H1 (cell line): ENCODE measurements at regions not wholly inside any gene's neighbourhood (a gene's known extent, or its start where the extent isn't known, plus 50 kb on each side); places are given as distances from the start of the nearest gene placed in this dataset.

Source experiments
- CTCF ChIA-PET: fragments of 300-600 bp; sonication (Branson Sonifier 250); formaldehyde crosslinking; loops from one replicate; lab custom pipeline; 2021; ENCODE audit not compliant: partially characterized antibody; lab: Charles Lee
- POLR2A ChIA-PET: fragments of 300-600 bp; sonication (Branson Sonifier 250); formaldehyde crosslinking; loops from one replicate; lab custom pipeline; 2021; ENCODE audit warnings: inconsistent platforms; ENCODE audit not compliant: partially characterized antibody; lab: Charles Lee
- DNase-seq, 2 experiments: peaks; one replicate each; pipeline versions ENCODE4 v3.0.0 to v3.0.0-alpha.2; 2010 to 2022; ENCODE audit warnings: low spot score in 2 of 2, low read depth in 1 of 2, mixed read lengths in 1 of 2
- FAIRE-seq: peaks from 2 replicates; lab custom pipeline; 2011; peaks lifted over from hg19 to GRCh38; lab: Jason Lieb, UNC
- H2AFZ ChIP-seq: 2 replicates; pipeline ENCODE4 v1.8.1; 2012; ENCODE audit warnings: low read length, inconsistent platforms
- H2AK5ac ChIP-seq: 2 replicates; pipeline ENCODE4 v1.6.1; 2013; ENCODE audit warnings: low read depth, low read length
- H2BK120ac ChIP-seq: replicated peaks from 2 replicates; pipeline ENCODE3; 2013; ENCODE audit warnings: low read depth, low read length, inconsistent platforms
- H2BK12ac ChIP-seq: 2 replicates; pipeline ENCODE4 v1.6.1; 2013; ENCODE audit warnings: low read depth, low read length
- H2BK15ac ChIP-seq: 2 replicates; pipeline ENCODE4 v1.6.1; 2013; ENCODE audit warnings: low read length
- H2BK20ac ChIP-seq: 2 replicates; pipeline ENCODE4 v1.6.1; 2013; ENCODE audit warnings: low read length
- H2BK5ac ChIP-seq: 2 replicates; pipeline ENCODE4 v1.6.1; 2013; ENCODE audit warnings: low read depth, low read length
- H3K14ac ChIP-seq: 2 replicates; pipeline ENCODE4 v1.6.1; 2013; ENCODE audit warnings: inconsistent platforms; ENCODE audit not compliant: insufficient read length
- H3K18ac ChIP-seq: 2 replicates; pipeline ENCODE4 v1.6.1; 2013; ENCODE audit warnings: low read length; ENCODE audit errors: extremely low read depth
- H3K23ac ChIP-seq: 2 replicates; pipeline ENCODE4 v1.6.1; 2013; ENCODE audit warnings: inconsistent platforms; ENCODE audit not compliant: insufficient read length
- H3K23me2 ChIP-seq: 2 replicates; pipeline ENCODE4 v1.6.1; 2013; ENCODE audit warnings: low read depth, low read length
- H3K27ac ChIP-seq: 2 replicates; pipeline ENCODE4 v1.6.1; 2011; ENCODE audit warnings: low read depth, low read length, inconsistent platforms
- H3K27me3 ChIP-seq, 4 experiments: replicated peaks in 1 of 4; 1 replicate in 1 of 4; 2 replicates in 3 of 4; pipeline versions ENCODE4 v1.6.1 to v1.8.1; 2011 to 2013; ENCODE audit warnings: low read length in 3 of 4, mild to moderate bottlenecking in 3 of 4, inconsistent platforms in 2 of 4, mixed read lengths in 2 of 4, moderate library complexity in 1 of 4; ENCODE audit not compliant: control insufficient read depth in 3 of 4, insufficient read depth in 3 of 4; ENCODE audit errors: extremely low read depth in 1 of 4
- H3K36me3 ChIP-seq, 4 experiments: 2 replicates each; pipeline versions ENCODE4 v1.6.1 to v1.8.1; 2011 to 2013; ENCODE audit warnings: mild to moderate bottlenecking in 4 of 4, low read length in 3 of 4, moderate library complexity in 2 of 4, control low read depth in 1 of 4, inconsistent platforms in 1 of 4; ENCODE audit not compliant: insufficient read depth in 4 of 4, control insufficient read depth in 2 of 4
- H3K4ac ChIP-seq: replicated peaks from 2 replicates; pipeline ENCODE3; 2013; ENCODE audit warnings: low read length, low read depth, mixed read lengths, inconsistent platforms; ENCODE audit not compliant: insufficient read length
- H3K4me1 ChIP-seq, 4 experiments: replicated peaks in 1 of 4; 1 replicate in 1 of 4; 2 replicates in 3 of 4; pipeline versions ENCODE4 v1.6.1 to v1.8.1; 2011 to 2013; ENCODE audit warnings: low read length in 3 of 4, inconsistent platforms in 2 of 4, mixed read lengths in 1 of 4; ENCODE audit not compliant: insufficient read depth in 4 of 4, control insufficient read depth in 3 of 4
- H3K4me2 ChIP-seq, 2 experiments: 2 replicates each; pipeline versions ENCODE4 v1.6.1 to v1.8.1; 2011 to 2013; ENCODE audit warnings: low read depth in 2 of 2, low read length in 2 of 2, control low read depth in 1 of 2, inconsistent platforms in 1 of 2, mild to moderate bottlenecking in 1 of 2; ENCODE audit not compliant: insufficient read depth in 1 of 2
- H3K4me3 ChIP-seq, 4 experiments: fragments of 200-600, 300-600 bp in 1 of 4; sonication (generic), shearing (Covaris generic), sonication (Bioruptor Twin) in 1 of 4; 2 replicates each; pipeline versions ENCODE4 v1.5.1 to v1.8.1; 2011 to 2016; ENCODE audit warnings: low read length in 4 of 4, low read depth in 3 of 4, control low read depth in 2 of 4, inconsistent platforms in 2 of 4, mild to moderate bottlenecking in 2 of 4, mixed read lengths in 1 of 4, moderate library complexity in 1 of 4; ENCODE audit not compliant: insufficient read depth in 2 of 4; ENCODE audit errors: extremely low read depth in 1 of 4
- H3K56ac ChIP-seq: replicated peaks from 2 replicates; pipeline ENCODE3; 2013; ENCODE audit warnings: low read depth, mild to moderate bottlenecking, mixed read lengths, low read length, inconsistent platforms; ENCODE audit not compliant: insufficient read length
- H3K79me1 ChIP-seq: 2 replicates; pipeline ENCODE4 v1.6.1; 2013; ENCODE audit warnings: low read depth, low read length, control low read depth
- H3K79me2 ChIP-seq, 2 experiments: 2 replicates each; pipeline versions ENCODE4 v1.6.1 to v1.8.1; 2012 to 2013; ENCODE audit warnings: low read length in 2 of 2, mild to moderate bottlenecking in 2 of 2, inconsistent platforms in 1 of 2; ENCODE audit not compliant: insufficient read depth in 2 of 2, control insufficient read depth in 1 of 2
- H3K9ac ChIP-seq, 4 experiments: replicated peaks in 1 of 4; 1 replicate in 1 of 4; 2 replicates in 3 of 4; pipeline versions ENCODE4 v1.6.1 to v1.8.1; 2011 to 2013; ENCODE audit warnings: low read depth in 3 of 4, low read length in 3 of 4, control low read depth in 2 of 4, mild to moderate bottlenecking in 2 of 4, moderate library complexity in 2 of 4, inconsistent platforms in 1 of 4; ENCODE audit errors: extremely low read depth in 1 of 4
- H3K9me3 ChIP-seq, 2 experiments: 2 replicates each; pipeline versions ENCODE4 v1.6.1 to v1.8.1; 2012 to 2013; ENCODE audit warnings: mild to moderate bottlenecking in 2 of 2, moderate library complexity in 2 of 2, control low read depth in 1 of 2, inconsistent platforms in 1 of 2, low read depth in 1 of 2, low read length in 1 of 2, mixed read lengths in 1 of 2; ENCODE audit not compliant: insufficient read depth in 2 of 2
- H4K20me1 ChIP-seq, 2 experiments: replicated peaks in 1 of 2; 2 replicates each; pipeline versions ENCODE3 to v1.8.1; 2011 to 2013; ENCODE audit warnings: inconsistent platforms in 2 of 2, low read length in 2 of 2, mild to moderate bottlenecking in 1 of 2; ENCODE audit not compliant: insufficient read depth in 2 of 2, control insufficient read depth in 1 of 2
- H4K5ac ChIP-seq: 2 replicates; pipeline ENCODE4 v1.6.1; 2013; ENCODE audit warnings: low read length, low read depth, mixed read lengths, inconsistent platforms; ENCODE audit not compliant: insufficient read length
- H4K8ac ChIP-seq: 2 replicates; pipeline ENCODE4 v1.8.0; 2013; ENCODE audit warnings: mild to moderate bottlenecking, moderate library complexity, low read length, inconsistent platforms; ENCODE audit not compliant: insufficient read depth; ENCODE audit errors: extremely low read depth
- H4K91ac ChIP-seq: replicated peaks from 2 replicates; pipeline ENCODE3; 2013; ENCODE audit warnings: low read length, mixed read lengths, inconsistent platforms; ENCODE audit not compliant: insufficient read length
- ASH2L ChIP-seq: fragments of 200-600, 300-600 bp; sonication (generic); IDR thresholded peaks from one replicate; pipeline ENCODE4 v1.7.1; 2017; ENCODE audit warnings: low read length
- BCL11A ChIP-seq, 2 experiments: IDR thresholded peaks; one replicate each; pipeline ENCODE4 v1.6.1; 2011; ENCODE audit warnings: low read depth in 2 of 2, low read length in 2 of 2, mild to moderate bottlenecking in 2 of 2
- BRCA1 ChIP-seq: IDR thresholded peaks from 2 replicates; pipeline ENCODE4 v1.6.1; 2012; ENCODE audit warnings: low read depth, low read length, improper control_type of control experiment
- EGR1 ChIP-seq: IDR thresholded peaks from 2 replicates; pipeline ENCODE4 v1.6.1; 2011; ENCODE audit warnings: low read depth, low read length, borderline replicate concordance
- KDM1A ChIP-seq: fragments of 200-600, 300-600 bp; sonication (generic); IDR thresholded peaks from 2 replicates; pipeline ENCODE4 v1.7.1; 2016; ENCODE audit warnings: mild to moderate bottlenecking, low read length, borderline replicate concordance
- RAD21 ChIP-seq, 2 experiments: IDR thresholded peaks in 1 of 2; conservative IDR thresholded peaks in 1 of 2; 2 replicates each; pipeline ENCODE4 v1.6.1; 2011; ENCODE audit warnings: low read depth in 2 of 2, low read length in 2 of 2, improper control_type of control experiment in 1 of 2, inconsistent platforms in 1 of 2, mild to moderate bottlenecking in 1 of 2, moderate library complexity in 1 of 2
- SIRT6 ChIP-seq: IDR thresholded peaks from one replicate; pipeline ENCODE4 v1.7.1; 2012; ENCODE audit warnings: low read length, inconsistent platforms
- SP2 ChIP-seq: IDR thresholded peaks from 2 replicates; pipeline ENCODE4 v1.6.1; 2012; ENCODE audit warnings: mild to moderate bottlenecking, low read length, inconsistent platforms
- SRF ChIP-seq: IDR thresholded peaks from 2 replicates; pipeline ENCODE4 v1.6.1; 2011; ENCODE audit warnings: mild to moderate bottlenecking, low read depth, low read length, moderate library complexity
- TEAD4 ChIP-seq: IDR thresholded peaks from 2 replicates; pipeline ENCODE4 v1.6.1; 2012; ENCODE audit warnings: low read depth, low read length, inconsistent platforms, mixed read lengths
- USF2 ChIP-seq: IDR thresholded peaks from 2 replicates; pipeline ENCODE4 v1.6.1; 2011; ENCODE audit warnings: low read length, improper control_type of control experiment
- WGBS, 2 experiments: shearing (Covaris generic) in 1 of 2; methylation state at CpG; one replicate each; pipeline versions ENCODE4 v1.1.6 to v1.1.7; 2013 to 2015; ENCODE audit warnings: low lambda C conversion rate in 2 of 2, mixed read lengths in 2 of 2, inconsistent platforms in 1 of 2, low coverage in 1 of 2, missing lambda C conversion rate in 1 of 2; ENCODE audit not compliant: insufficient replicate concordance in 2 of 2, insufficient coverage in 1 of 2, insufficient read length in 1 of 2; ENCODE audit errors: extremely low coverage in 1 of 2, missing lambda C conversion rate in 1 of 2; 5-methylcytosine and 5-hydroxymethylcytosine counted together
- TF ChIP-seq, protein P1 (sequence below): IDR thresholded peaks from 2 replicates; pipeline ENCODE4 v1.6.1; 2012; ENCODE audit warnings: inconsistent platforms

DNA sequence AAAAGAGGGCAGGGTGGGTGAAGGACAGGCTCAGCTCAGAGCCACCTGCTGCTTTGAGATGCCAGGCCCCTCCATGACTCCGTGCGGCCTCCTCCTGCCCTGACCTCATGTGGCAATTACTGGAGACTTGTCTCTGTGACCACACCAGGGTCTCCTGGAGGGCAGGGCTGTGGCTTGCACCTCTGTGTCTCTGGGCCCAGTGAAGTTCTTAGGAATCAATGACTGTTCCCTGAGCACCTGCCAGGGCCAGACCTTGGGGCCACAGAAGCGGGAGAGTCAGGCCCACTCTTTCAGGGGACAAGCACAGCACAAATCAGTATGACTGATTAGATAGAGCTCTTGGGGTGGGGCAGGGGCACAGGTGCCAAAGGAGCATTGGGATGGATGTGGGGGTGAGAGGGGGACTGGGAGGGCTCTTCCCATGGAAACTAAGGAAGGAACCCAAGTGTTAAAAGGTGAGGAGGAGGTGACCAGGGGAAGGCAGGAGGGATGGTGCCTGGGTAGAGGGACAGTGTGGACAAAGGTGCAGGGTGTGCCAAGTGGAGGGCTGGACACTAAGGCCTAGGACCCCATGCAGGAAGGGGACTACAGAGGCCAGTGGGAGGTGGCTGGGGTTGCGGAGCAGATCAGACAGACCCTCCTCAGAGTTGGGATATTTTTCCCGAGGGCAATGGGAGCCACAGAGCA, 77.3 kb upstream of the SHISAL1 start:
- no peak overlapping the region for H3K23ac ChIP-seq
- H3K79me2 ChIP-seq, result no peaks in the 10 kb centered on the region
- no peak overlapping the region for H2BK120ac ChIP-seq
- no peak overlapping the region for H3K4me2 ChIP-seq
- H4K5ac ChIP-seq, result no peak overlapping the region
- H2BK20ac ChIP-seq, result no peak overlapping the region
- no peaks in the 10 kb centered on the region for H4K20me1 ChIP-seq
- ChIA-PET POLR2A (no interaction called here), CTCF (interaction anchor here (1.0 to 2.7 kb wide), 4 partner anchors 32 to 397 kb away, joined by 3 to 7 read pairs (median 4); no protein-coding TSS in a partner anchor)
- no peak overlapping the region; the same call in 1 of the 2 replicates for H2BK15ac ChIP-seq
- no peak overlapping the region for H2AFZ ChIP-seq
- no peaks in the 10 kb centered on the region for H3K9me3 ChIP-seq
- 89% methylated on average over 5 of the region's 5 CpGs; no CpG with 5 or more reads in 1 of the 2 experiments for WGBS, 2 experiments
- H2BK5ac ChIP-seq, result no peak overlapping the region
- H3K18ac ChIP-seq, result no peak overlapping the region
- H3K9ac ChIP-seq, result no peak overlapping the region
- H3K79me1 ChIP-seq, result no peaks in the 10 kb centered on the region
- peaks cover 0 to 2% (median 0%) of the 10 kb centered on the region in 4 experiments; a peak in 1 of 7 replicates for H3K27me3 ChIP-seq
- H3K4me3 ChIP-seq, result no peak overlapping the region
- H4K91ac ChIP-seq, result no peak overlapping the region
- H3K27ac ChIP-seq, result no peak overlapping the region
- H3K4ac ChIP-seq, result no peak overlapping the region
- FAIRE-seq (no peak), DNase-seq (no peak)
- no peaks in the 10 kb centered on the region for H3K23me2 ChIP-seq
- no peaks in the 10 kb centered on the region for H3K36me3 ChIP-seq
- H2AK5ac ChIP-seq, result no peak overlapping the region
- H3K14ac ChIP-seq, result no peak overlapping the region
- peaks cover 0 to 8% (median 2%) of the 10 kb centered on the region in 4 experiments; a peak in 5 of 7 replicates for H3K4me1 ChIP-seq
- H2BK12ac ChIP-seq, result no peak overlapping the region
- no peak overlapping the region for H3K56ac ChIP-seq
- H4K8ac ChIP-seq, result no peak overlapping the region
- TF ChIP-seq EGR1, result no peak
- no peak for TF ChIP-seq SP2
- no peak for TF ChIP-seq USF2
- TF ChIP-seq KDM1A, result no peak
- no peak for TF ChIP-seq SRF
- no peak for TF ChIP-seq BCL11A (IDR thresholded peaks at IDR 0.05; ENCODE audit: low read depth in 2 of 2, low read length in 2 of 2)
- no peak for TF ChIP-seq BRCA1
- TF ChIP-seq SIRT6, result no peak
- no peak for TF ChIP-seq ASH2L
- TF ChIP-seq, protein P1, sequence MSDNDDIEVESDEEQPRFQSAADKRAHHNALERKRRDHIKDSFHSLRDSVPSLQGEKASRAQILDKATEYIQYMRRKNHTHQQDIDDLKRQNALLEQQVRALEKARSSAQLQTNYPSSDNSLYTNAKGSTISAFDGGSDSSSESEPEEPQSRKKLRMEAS, result no peak
- TF ChIP-seq TEAD4, result no peak
- TF ChIP-seq RAD21 (IDR thresholded peaks at IDR 0.05 in 1 of 2, conservative IDR thresholded peaks at IDR 0.05 in 1 of 2; ENCODE audit: low read depth in 2 of 2, low read length in 2 of 2), result no peak
